ENCODE measurements at regions not wholly inside any gene's neighbourhood (a gene's known extent, or its start where the extent isn't known, plus 50 kb on each side); places are given as distances from the start of the nearest gene placed in this dataset.
"Not testable (repeated sequence)": the region's sequence is repeated elsewhere in the genome, so short reads cannot be mapped to it uniquely, and the experiment has no call there.

DNA sequence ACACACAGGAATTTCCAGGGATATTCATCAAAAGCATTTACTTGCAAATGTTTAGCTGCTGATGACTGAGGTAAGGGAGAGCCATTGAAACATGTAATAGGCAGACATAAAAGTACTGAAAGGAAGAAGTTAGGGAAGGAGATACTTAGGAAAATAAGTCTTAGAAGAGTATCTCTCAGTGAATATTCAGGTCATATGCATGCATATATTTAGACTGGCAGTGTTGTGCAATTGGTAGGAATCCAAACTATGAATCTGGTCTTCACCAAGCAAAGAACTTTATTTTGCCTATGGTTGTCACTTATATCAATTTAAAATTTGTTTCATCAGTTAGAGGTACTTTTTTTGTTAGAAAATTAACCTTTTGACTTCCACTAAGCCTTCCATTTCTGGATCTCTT lies 1490.7 kb downstream of the SUCLG1 start:
- peak; percentile 66 for DNase-seq (ENCODE audit: low read depth)

DNA sequence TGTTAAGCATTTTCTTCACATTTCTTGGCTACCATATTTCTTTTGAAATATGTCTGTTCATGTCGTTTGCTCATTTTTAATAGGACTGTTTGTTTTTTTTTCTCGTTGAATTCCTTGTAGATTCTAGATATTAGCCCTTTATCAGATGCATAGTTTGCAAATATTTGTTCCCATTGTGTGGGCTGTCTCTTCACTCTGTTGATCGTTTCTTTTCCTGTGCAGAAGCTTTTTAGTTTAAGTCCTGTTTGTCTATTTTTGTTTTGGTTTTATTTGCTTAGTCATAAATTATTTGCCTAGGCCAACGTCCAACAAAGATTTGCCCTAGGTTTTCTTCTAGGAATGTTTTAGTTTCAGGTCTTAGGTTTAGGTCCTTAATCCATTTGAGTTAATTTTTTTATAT lies 1494.7 kb downstream of the SUCLG1 start:
- DNase-seq (ENCODE audit: low read depth), result no peak

DNA sequence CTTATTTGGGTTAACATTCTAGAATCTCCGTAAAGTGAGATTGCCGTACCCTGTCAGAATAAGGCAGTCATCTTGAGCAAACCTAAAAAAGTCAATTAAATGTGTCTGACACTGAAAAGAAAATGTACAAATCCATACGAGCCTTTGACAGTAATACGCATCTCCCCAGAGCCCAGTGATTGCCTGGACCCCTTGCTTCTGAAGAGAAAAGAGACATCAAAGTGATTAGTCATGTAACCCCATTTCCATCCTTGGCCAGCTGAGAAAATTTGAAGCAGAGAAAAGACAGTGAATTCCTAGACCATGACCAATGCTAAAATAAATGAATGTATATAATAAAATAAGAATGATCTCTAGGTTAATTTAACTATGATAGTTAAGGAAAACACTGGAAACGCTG lies 1499.4 kb downstream of the SUCLG1 start:
- no peak for DNase-seq (ENCODE audit: low read depth)

DNA sequence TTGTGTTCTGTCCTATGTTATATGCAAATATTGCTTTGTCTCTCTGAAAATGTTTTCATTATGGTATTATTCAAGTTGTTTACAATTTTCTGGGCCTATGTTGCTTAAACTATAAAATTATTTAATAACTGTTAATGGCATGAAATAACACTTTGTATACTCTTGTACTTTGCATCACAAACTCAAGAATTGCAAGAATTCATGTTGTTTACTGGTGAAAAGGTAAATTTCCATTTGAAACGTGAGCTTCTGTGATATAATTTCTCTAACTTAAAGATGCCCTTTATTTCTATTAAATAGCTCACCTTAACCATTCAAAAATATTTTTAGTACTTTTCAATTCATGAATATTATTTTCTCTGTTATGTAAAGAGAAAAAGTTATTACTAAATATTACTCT lies 1504.2 kb downstream of the SUCLG1 start:
- DNase-seq (ENCODE audit: low read depth), result no peak

DNA sequence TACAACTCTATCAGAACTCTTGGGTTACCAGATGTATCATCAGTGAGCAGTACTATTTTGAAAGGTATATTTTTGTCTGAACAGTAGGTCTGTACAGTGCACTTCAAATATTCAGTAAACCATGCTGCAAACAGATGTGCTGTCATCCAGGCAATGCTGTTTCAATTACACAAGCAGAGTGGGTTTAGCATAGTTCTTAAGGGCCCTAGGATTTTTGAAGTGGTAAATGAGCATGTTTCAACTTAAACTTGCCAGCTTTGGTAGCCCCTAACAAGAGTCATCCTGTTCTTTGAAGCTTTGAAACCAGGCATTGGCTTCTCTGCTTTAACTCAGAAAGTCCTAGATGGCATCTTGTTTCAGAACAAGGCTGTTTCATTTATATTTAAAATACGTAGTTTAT lies 1519.9 kb downstream of the SUCLG1 start:
- DNase-seq (ENCODE audit: low read depth), result no peak

DNA sequence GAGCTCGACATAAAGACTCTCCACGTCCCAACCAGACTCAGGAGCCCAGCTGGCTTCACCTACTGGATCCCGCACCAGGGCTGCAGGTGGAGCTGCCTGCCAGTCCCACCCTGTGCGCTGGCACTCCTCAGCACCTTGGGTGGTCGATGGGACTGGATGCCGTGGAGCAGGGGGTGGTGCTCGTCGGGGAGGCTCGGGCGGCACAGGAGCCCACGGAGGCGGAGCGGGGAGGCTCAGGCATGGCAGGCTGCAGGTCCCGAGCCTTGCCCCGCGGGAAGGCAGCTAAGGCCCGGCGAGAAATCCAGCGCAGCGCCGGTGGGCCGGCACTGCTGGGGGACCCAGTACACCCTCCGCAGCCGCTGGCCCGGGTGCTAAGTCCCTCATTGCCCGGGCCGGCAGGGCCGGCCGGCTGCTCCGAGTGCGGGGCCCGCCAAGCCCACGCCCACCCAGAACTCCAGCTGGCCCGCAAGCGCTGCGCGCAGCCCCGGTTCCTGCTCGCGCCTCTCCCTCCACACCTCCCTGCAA lies 1520.7 kb downstream of the SUCLG1 start:
- not testable (repeated sequence) for DNase-seq (ENCODE audit: low read depth)

DNA sequence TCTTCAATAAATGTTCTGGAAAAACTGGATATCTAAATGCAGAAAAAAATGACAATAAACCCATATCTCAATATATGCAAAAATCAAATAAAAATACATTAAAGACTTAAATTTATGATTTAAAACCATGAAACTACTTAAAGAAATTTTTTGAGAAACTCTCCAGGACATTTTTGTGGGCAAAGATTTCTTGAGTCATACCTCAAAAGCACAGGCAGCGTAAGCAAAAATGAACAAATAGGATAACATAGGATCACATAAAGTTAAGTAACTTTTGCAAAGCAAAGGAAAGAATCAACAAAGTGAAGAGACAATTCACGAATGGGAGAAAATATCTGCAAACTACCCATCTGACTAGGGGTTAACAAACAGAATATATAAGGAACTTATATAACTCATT lies 1545.5 kb downstream of the SUCLG1 start:
- peak; percentile 62 for DNase-seq (ENCODE audit: low read depth)

DNA sequence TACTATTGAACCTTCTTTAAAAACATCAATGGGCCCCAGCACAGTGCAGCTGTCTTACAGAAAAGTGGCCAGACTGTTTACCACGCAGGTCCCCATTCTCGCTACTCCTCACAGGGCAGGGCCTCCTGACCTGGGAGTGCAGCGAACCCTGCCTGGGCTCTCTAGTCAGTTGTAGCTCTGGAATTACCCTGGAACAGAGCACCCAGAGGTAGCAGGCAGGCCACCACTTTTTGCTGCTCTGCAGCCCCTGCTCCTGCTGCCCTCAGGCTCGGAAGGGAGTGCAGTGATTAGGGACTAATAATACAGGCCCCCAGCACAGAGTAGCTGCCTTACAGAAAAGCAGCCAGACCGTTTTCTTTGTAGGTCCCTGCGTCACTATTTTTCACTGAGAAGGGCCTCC lies 1563.0 kb downstream of the SUCLG1 start:
- no peak for DNase-seq (ENCODE audit: low read depth)

DNA sequence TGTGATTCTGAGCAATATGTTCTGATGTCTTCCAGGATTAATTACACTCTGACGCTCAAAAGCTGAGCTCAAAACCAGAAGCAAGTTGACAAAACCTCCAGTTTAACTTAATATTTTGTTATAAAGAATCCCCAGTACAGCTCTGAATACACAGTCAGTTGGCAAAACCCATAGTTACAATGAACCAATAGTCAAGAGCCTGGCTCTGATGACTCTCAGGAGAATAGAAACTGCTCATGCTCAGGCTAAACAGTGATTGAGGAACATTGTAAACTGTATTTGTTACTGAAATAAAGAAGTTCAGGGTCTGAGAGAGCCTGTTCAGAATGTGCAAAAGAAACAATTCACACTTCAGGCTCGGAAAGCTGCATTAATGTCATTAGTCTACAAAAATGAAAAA lies 1565.9 kb downstream of the SUCLG1 start:
- DNase-seq (ENCODE audit: low read depth), result no peak

DNA sequence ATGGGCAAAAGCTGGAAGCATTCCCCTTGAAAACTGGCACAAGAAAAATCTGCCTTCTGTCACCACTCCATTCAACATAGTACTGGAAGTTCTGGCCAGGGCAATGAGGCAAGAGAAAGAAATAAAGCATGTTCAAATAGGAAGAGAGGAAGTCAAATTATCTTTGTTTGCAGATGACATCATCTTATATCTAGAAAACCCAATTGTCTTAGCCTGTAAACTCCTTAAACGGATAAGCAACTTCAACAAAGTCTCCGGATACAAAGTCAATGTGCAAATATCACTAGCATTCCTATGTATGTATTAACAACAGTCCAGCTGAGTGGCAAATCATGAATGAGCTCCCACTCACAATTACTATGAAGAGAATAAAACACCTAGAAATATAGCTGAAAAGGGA lies 1579.3 kb downstream of the SUCLG1 start:
- no peak for DNase-seq (ENCODE audit: low read depth)

DNA sequence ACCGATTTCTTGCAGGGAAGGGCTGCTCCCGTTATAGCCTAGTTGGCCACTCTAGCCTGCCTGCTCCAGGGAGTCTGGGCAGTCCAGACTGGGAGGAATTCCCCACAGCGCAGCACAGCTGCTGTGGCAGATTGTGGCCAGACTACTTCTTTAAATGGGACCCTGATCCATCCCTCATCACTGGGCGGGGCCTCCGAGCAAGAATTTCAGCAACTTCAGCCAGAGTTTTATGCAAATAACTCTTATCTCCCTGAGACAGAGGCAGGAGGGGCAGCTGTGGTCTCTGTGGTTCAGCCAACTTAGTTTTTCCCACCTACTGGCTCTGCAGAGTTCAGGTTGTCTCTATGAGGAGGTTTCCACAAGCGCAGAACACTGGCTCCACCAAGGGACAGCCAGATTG lies 1583.2 kb downstream of the SUCLG1 start:
- DNase-seq (ENCODE audit: low read depth), result peak; percentile 5

DNA sequence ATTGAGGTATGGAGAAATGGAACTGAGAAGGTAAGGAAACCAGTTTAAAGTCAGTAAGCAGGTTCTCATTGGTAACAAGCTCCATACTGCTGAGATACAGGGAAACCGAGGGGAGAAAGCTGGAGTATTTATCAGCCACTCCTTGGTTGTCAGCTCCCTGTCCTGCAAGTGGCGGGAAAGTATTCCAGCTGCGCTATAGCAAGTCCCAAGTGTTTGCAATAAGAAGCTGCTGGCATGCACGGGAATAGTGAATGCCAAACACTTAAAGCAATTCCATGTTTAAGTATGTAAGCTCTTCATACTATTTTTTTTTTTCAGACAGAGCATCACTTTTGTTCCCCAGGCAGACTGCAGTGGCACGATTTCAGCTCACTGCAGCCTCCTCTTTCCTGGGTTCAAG lies 1601.1 kb downstream of the SUCLG1 start:
- no peak for DNase-seq (ENCODE audit: low read depth)

DNA sequence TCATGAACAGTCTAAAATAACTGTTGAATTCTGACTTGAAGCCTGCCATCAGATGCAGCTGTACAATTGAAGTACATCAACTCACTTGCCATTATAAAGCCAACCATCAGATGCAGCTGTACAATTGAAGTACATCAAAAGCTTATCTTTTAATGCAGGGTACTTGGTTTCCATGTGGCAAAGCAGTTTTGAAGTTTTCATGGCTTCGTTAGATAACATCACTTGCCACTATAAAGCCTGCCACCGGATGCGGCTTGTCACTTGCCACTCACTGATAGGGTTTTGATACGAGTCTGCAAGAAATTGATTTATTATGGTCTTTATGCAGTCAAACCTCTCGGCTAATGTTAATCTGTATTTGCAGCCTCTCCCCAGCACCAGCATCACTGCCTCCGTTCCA lies 1605.8 kb downstream of the SUCLG1 start:
- DNase-seq (ENCODE audit: low read depth), result no peak

DNA sequence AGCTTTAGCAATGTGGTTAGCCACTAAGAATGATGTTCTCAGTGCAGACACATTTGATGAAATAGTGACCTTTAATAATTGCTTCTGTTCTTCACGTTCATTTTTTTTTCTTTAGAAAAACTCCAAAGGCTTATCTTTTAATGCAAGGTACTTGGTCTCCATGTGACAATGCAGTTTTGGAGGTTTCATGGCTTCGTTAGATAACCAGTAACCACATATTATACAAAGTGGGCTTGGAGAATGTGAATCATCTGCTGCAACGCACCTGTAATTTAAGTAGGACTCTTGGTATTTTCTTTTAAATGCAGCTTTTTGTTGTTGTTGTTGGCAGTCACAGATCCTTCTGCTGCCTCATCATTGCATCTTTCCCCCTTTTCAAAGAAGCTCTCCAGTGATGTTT lies 1606.3 kb downstream of the SUCLG1 start:
- DNase-seq (ENCODE audit: low read depth), result no peak

DNA sequence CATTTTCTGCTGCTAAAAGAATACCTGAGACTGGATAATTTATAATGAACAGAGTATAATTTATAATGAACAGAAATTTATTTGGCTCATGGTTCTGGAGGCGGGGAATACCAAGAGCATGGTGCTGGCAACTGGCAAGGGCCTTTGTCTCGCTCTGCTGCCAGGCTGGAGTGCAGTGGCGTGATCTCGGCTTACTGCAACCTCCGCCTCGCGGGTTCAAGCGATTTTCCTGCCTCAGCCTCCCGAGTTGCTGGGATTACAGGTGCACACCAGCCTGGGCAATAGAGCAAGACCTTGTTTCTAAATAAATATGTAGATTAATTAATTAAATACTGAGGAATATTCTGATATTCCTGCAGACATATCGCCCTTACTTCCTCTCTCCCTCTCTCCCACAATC lies 1610.8 kb downstream of the SUCLG1 start:
- no peak for DNase-seq (ENCODE audit: low read depth)

DNA sequence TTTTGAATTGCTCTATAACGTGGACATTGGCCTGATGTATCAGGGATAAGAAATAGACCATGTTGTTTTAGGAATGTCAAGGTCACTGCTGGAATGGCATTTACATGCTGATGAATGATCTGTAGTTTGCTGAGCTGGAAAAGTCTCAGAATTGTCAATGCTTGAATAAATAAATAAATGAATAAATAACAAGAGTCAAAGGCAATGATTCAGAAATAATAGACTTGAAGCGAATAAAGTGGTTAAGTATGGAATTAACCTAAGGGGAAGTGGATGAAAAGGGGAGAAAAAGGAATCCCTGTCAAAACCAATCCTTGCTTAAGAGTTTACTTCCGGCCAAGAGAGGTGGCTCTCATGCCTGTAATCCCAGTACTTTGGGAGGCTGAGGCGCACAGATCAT lies 1620.0 kb downstream of the SUCLG1 start:
- DNase-seq (ENCODE audit: low read depth), result no peak

DNA sequence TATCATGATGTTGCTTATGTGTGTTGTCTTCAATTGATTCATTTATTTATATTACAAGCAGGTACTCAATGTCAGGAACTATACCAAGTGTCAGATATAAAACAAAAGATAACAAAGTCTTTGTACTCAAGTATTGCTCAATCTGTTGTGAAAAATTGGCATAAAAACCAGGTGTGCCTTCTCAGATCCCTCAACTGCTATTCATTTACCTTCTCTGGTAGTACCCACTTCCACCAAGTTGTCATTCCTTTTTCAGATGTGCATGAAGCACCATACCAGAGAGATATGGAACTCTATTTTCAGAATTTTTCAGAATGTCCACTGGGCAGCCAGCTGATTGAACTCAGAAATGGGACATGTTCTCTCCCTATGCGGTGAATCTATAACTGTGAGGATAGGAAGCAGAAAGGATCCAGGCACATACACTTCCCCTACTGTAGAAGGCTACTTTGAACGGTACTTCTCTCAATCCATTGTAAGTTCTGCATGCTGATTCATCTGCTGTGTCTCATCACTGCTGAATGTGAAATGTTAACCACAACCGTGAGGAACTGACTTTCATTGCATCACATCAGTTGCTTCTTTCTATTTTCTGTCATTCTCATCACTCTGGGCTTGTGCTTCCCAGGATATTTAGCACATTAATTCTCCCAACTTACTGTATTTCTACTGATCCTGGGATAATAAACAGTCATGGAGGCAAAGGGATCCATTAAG lies 1621.3 kb downstream of the SUCLG1 start:
- peak; percentile 97 for DNase-seq (ENCODE audit: low read depth)

DNA sequence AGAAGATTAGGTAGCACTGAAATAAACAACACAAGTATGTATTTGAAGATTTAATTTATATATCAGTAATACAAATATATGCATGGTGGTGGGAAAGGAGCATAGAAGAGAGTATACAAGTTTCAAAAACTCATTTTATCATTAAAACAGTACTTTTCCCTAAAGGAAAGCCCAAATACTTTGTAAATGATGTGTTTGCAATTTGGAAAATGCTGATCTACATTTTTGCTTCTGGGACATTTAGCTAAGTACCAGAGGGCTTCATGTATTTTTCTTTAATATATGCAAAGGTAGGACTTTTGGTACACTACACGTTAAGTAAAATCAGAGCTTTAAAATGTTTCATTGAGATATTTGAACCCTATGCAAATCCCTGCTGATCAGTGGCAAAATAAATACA lies 1624.2 kb downstream of the SUCLG1 start:
- no peak for DNase-seq (ENCODE audit: low read depth)

DNA sequence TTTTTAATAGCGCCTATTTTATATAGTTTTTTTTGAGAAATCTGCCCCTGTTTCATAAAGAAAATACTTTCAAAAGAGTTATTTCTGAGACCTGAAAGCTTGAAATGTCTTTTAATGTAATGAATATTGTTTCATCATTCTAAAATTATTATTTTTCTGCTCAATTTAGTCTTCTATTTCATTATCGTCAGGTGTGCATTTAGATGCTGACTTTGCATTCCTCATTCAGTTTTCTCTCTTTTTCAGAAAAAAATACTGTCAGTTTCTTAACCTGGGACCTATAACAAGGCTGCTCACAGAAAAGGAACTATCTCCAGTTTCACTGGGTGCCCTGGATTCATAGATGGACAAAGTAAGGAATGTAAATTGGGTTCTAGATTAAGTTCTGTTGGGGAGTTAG lies 1631.7 kb downstream of the SUCLG1 start:
- DNase-seq (ENCODE audit: low read depth), result no peak

DNA sequence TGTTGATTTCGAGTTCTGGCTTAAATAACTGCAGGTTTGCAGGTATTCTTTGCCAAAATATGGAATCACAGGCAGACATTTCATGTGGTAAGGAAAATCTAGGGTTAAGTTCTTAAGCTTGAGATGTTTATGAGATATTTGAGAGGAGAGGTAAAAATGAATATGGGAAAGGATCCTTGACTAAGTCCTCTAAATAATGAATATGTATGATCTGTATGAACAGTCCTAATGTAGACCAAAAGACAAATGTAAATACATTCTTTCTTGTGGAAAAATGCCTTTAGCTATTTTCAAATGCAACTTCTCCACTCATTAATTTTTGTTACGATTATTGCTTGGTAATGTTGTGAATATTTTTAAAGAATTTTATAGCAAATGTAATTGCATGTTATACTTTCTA lies 1632.6 kb downstream of the SUCLG1 start:
- no peak for DNase-seq (ENCODE audit: low read depth)

DNA sequence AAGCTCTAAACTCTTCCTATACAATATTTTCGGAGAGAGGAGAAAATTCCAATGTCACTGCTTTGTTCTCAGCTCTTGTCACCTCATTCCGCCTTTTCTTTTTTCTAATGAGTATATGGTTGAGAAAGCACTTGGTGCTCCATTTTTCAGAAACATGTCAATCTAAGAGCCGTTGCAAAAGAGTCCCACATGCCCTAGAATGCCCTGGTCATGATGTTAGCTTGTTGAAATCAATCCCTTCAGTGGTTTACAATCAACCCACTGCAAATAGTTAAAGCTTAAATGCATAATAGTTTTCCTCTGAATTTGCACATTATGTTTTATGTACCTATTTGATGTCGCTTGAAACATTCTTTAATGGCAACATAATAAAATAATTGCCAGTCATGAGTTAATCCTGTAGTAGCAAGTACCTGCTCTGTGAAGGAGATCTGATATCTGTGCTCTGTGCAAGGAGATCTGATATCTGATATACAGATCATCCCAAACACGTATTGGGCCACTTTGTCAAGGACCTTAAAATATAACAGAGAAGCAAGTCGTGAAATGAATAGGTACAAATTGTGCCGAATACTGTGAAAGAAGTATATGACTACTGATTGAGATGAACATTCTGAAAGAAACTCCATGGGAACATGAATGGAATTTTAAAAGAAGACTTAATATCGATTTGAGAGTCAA lies 1633.5 kb downstream of the SUCLG1 start:
- DNase-seq (ENCODE audit: low read depth), result no peak

DNA sequence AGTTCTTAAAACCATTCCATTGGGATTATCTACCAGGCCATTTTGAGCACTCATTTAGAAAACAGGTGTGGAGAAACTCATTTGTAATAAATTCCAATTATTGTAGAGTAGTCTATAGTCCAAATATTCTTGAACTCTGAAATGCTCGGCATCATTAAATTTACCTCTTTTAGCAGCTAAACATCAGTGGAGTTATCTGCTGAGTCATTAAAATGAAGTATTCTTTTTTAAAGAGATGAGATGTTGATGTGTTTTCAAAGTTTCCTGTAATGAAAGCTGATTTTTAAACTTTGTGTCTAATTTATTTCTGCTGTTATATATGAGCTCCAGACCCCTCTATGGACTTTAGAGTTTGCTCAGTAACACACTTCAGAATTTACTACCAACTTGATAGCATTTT lies 1635.2 kb downstream of the SUCLG1 start:
- DNase-seq (ENCODE audit: low read depth), result no peak

DNA sequence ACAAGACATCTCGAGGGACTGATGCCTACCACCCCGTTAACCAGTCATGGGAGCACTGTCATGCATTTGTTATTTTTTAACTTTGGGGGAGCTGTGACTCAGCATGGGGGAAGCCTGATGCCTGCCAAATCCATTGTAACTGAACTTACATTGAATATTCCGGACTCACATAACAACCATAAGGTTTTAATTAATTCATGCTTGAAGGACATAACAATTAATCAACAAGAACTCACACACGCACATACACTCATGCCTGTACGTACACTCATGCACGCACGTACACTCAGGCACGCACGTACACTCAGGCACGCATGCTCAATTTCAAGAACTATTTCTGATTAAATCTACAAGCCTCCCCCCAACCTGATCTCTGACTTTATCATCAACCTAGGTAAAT lies 1639.1 kb downstream of the SUCLG1 start:
- no peak for DNase-seq (ENCODE audit: low read depth)

DNA sequence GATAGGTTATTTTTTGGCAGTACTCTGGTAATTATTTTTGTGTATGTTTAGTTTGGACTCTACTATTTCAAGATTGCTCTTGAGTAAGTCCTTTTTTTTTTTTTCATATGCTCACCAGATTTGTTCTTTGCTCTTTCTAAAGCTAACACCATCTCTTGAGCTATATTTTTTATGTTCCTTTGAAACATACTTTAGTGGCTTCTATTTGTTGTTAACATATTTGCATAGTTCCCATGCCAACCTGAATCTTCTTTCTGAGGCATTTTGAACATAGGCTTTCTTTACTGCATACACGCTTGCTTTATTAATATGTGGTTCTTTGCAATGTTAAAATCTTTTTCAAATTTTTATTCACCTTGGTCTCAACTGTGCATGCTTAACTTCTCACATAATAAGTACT lies 1644.9 kb downstream of the SUCLG1 start:
- no peak for DNase-seq (ENCODE audit: low read depth)

All from amniotic epithelial cell (primary cell).